ENCODE measurements at regions not wholly inside any gene's neighbourhood (a gene's known extent, or its start where the extent isn't known, plus 50 kb on each side); places are given as distances from the start of the nearest gene placed in this dataset.

GRCh38 chr20:24806705-24807676 lies 142.1 kb upstream of the CST7 start:
- TF ChIP-seq POLR2A (IDR thresholded peaks at IDR 0.05; ENCODE audit: low read depth, low read length) (no peak), CTCF (IDR thresholded peaks at IDR 0.05; ENCODE audit: extremely low read depth in 1 of 2, insufficient read depth in 1 of 2, low read depth in 1 of 2, low read length in 2 of 2) (no peak), POLR2AphosphoS5 (IDR thresholded peaks at IDR 0.05; ENCODE audit: insufficient read depth, low read depth, low read length) (no peak), JUN (IDR thresholded peaks at IDR 0.05; ENCODE audit: borderline replicate concordance, insufficient read depth, insufficient read length, low read depth) (no peak), EZH2 (IDR thresholded peaks at IDR 0.05; ENCODE audit: borderline replicate concordance, low read depth, low read length, severe bottlenecking) (no peak), MAX (IDR thresholded peaks at IDR 0.05; ENCODE audit: insufficient read depth, insufficient read length) (no peak)

All from endothelial cell of umbilical vein (primary cell).